BLaER1 (cell line): ENCODE measurements at regions not wholly inside any gene's neighbourhood (a gene's known extent, or its start where the extent isn't known, plus 50 kb on each side); places are given as distances from the start of the nearest gene placed in this dataset.

ENCODE experiments used
- H3K27ac ChIP-seq: shearing (Covaris generic); formaldehyde crosslinking; 2 replicates; pipeline ENCODE4 v1.8.1; 2022
- H3K27me3 ChIP-seq: shearing (Covaris generic); formaldehyde crosslinking; 2 replicates; pipeline ENCODE4 v1.8.1; 2022
- H3K36me3 ChIP-seq: shearing (Covaris generic); formaldehyde crosslinking; 2 replicates; pipeline ENCODE4 v1.8.1; 2022
- H3K4me1 ChIP-seq: shearing (Covaris generic); formaldehyde crosslinking; 2 replicates; pipeline ENCODE4 v1.8.1; 2022
- H3K4me2 ChIP-seq: shearing (Covaris generic); formaldehyde crosslinking; 2 replicates; pipeline ENCODE4 v1.8.1; 2022
- H3K4me3 ChIP-seq: shearing (Covaris generic); formaldehyde crosslinking; 2 replicates; pipeline ENCODE4 v1.8.1; 2022
- H3K9ac ChIP-seq: shearing (Covaris generic); formaldehyde crosslinking; 2 replicates; pipeline ENCODE4 v1.8.1; 2022
- H3K9me3 ChIP-seq: shearing (Covaris generic); formaldehyde crosslinking; 2 replicates; pipeline ENCODE4 v1.8.1; 2022
- H4K20me1 ChIP-seq: shearing (Covaris generic); formaldehyde crosslinking; 2 replicates; pipeline ENCODE4 v1.8.1; 2022
- Cebpa-rat ChIP-seq: shearing (Covaris generic); IDR thresholded peaks from 2 replicates; pipeline ENCODE4 v1.8.1; 2022

DNA sequence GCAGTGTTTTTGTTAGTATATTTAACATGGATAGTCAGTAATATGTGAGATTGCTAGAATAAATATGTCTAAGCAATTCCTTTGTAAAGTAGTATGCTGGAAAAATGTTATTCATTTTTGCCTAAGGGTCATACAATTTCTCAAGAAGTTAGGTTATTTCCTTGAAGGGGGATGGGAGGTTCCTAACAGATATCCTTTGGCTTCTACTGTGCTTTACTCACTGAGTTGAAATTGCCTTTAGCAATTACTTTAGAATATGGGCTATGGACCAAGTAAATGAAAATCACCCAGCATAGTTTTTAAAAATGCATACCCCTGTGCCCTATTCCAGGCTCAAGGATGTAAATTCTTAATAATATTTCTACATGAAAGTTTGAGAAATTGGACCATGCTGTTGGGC is 1386.4 kb upstream of the SLC39A10 start:
- no peak overlapping the region for H3K9ac ChIP-seq
- no peaks in the 10 kb centered on the region for H4K20me1 ChIP-seq
- H3K27ac ChIP-seq = no peak overlapping the region
- no peaks in the 10 kb centered on the region for H3K36me3 ChIP-seq
- no peak for TF ChIP-seq Cebpa-rat
- H3K4me2 ChIP-seq = no peak overlapping the region
- no peak overlapping the region for H3K4me3 ChIP-seq
- H3K9me3 ChIP-seq = no peaks in the 10 kb centered on the region
- no peaks in the 10 kb centered on the region for H3K27me3 ChIP-seq
- H3K4me1 ChIP-seq = no peaks in the 10 kb centered on the region

DNA sequence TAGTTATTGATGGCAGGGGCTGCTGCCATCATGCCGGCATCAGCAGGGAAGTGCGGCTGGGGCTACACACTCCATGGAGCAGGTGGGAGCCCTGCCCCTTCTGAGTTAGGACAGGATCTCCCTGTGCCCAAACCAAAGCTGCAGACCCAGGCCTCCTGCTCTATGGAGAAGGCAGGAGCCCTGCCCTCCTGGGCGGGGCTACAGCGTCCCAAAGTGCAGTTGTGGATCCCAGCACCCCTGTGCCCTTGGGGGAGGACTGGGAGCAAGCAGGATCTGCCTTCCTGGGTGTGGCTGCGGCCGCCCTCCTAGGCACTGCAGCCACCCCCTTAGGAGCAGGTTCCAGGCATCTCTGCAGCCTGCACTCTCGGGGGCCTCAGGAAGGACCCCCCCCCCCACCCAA is 1392.4 kb upstream of the SLC39A10 start:
- H3K9me3 ChIP-seq = no peaks in the 10 kb centered on the region
- H3K36me3 ChIP-seq = no peaks in the 10 kb centered on the region
- no peaks in the 10 kb centered on the region for H3K4me1 ChIP-seq
- H3K27ac ChIP-seq = no peak overlapping the region
- no peak overlapping the region for H3K4me3 ChIP-seq
- H3K4me2 ChIP-seq = no peak overlapping the region
- H4K20me1 ChIP-seq = no peaks in the 10 kb centered on the region
- H3K27me3 ChIP-seq = no peaks in the 10 kb centered on the region
- H3K9ac ChIP-seq = no peak overlapping the region
- no peak for TF ChIP-seq Cebpa-rat

DNA sequence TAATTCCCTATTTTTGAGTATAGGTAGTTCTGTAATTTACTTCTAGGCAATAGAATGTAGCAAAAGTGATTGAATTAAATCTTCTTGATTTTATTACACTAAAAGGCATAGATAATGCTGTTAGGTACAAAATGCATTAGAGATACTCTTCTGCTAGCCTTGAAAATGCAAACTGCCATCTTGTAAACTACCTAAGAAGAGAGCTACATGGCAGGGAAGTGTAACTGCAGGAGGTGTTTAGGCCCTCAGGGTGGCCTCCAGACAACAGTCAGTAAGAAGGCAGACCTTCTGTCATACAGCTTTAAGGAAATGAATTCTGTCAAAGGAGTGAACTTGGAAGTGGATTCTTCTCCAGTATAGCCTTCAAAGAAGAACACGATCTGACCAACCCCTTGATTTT is 1396.8 kb upstream of the SLC39A10 start:
- no peak overlapping the region for H3K4me3 ChIP-seq
- H3K9ac ChIP-seq = no peak overlapping the region
- no peaks in the 10 kb centered on the region for H3K36me3 ChIP-seq
- no peak overlapping the region for H3K4me2 ChIP-seq
- H3K9me3 ChIP-seq = no peaks in the 10 kb centered on the region
- no peaks in the 10 kb centered on the region for H4K20me1 ChIP-seq
- H3K4me1 ChIP-seq = no peaks in the 10 kb centered on the region
- TF ChIP-seq Cebpa-rat = no peak
- no peak overlapping the region for H3K27ac ChIP-seq
- H3K27me3 ChIP-seq = no peaks in the 10 kb centered on the region

DNA sequence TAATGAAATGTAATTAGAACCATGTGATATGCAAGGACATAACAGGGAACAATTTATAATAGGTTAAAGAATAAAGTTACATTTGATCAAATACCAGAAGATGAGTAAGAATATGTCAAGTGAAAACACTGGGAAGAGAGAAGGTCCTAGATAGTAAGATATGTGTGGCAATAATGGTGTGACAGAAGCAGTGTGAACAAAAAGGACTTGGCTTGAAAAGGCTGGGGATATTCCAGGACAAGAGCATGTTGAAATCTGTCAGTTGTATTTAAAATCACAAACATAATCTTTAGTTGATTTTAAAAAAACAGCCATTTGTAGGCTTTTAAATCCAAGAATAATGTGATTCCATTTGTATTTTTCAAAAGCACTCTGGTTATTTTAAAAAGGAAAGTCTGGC is 1399.9 kb upstream of the SLC39A10 start:
- H4K20me1 ChIP-seq = no peaks in the 10 kb centered on the region
- peaks cover 10% of the 10 kb centered on the region for H3K9me3 ChIP-seq
- H3K36me3 ChIP-seq = no peaks in the 10 kb centered on the region
- no peaks in the 10 kb centered on the region for H3K4me1 ChIP-seq
- no peak overlapping the region for H3K9ac ChIP-seq
- no peak overlapping the region for H3K27ac ChIP-seq
- H3K4me3 ChIP-seq = no peak overlapping the region
- H3K4me2 ChIP-seq = no peak overlapping the region
- no peaks in the 10 kb centered on the region for H3K27me3 ChIP-seq
- no peak for TF ChIP-seq Cebpa-rat

DNA sequence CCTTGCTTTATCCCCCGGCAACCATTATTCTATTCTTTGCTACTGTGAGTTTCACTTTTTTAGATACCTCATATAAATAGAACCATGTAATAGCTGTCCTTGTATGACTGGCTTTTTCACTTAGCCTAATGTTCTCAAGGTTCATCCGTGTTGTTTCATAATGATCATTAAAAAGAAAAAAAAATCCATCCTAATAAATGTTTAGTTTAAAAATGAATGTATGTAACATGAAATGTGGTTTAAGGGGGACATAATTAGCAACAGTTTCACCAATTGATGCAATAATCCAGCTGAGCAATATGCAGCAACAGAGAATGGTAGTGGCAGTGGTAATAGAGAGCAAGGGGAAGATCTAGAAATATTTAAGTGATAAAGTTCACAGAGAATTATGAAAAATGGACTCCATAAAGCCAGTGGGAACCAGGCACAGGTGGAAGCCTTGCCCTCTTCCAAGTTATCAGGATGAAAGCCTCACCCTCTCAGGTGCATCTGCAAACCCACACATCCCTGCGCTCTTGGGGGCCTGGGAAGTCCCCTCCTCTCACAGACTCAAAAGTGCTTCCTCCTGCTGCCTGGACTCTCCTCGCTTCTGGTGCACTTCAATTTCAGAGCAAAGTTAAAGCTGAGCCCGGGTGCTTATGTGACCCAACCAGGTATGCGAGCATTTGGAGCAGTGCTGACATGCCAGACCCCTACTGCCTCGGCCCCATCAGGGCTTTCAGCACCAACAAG is 1403.3 kb upstream of the SLC39A10 start:
- peaks cover 10% of the 10 kb centered on the region for H3K9me3 ChIP-seq
- no peak overlapping the region for H3K4me2 ChIP-seq
- H4K20me1 ChIP-seq = no peaks in the 10 kb centered on the region
- H3K9ac ChIP-seq = no peak overlapping the region
- H3K27ac ChIP-seq = no peak overlapping the region
- H3K27me3 ChIP-seq = no peaks in the 10 kb centered on the region
- no peaks in the 10 kb centered on the region for H3K36me3 ChIP-seq
- H3K4me3 ChIP-seq = no peak overlapping the region
- no peaks in the 10 kb centered on the region for H3K4me1 ChIP-seq
- no peak for TF ChIP-seq Cebpa-rat

DNA sequence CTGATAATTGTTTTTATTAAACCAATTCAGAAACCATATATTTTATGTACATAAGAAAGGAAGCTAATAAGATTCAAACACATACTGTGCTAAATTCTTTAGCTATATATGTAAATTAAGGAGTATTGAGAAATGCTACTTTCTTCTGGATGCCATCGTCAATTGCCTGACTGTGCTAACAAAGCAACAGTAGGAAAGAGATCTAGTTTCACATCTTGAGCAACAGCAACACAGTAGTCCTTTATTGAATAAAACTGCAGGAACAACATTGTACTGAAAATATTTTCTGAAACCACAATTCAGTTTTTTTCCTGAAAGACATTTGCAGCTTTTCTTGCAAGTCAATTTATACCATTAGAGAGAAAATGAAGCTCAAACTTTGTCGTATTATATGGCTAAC is 1404.9 kb upstream of the SLC39A10 start:
- H4K20me1 ChIP-seq = no peaks in the 10 kb centered on the region
- H3K4me2 ChIP-seq = no peak overlapping the region

DNA sequence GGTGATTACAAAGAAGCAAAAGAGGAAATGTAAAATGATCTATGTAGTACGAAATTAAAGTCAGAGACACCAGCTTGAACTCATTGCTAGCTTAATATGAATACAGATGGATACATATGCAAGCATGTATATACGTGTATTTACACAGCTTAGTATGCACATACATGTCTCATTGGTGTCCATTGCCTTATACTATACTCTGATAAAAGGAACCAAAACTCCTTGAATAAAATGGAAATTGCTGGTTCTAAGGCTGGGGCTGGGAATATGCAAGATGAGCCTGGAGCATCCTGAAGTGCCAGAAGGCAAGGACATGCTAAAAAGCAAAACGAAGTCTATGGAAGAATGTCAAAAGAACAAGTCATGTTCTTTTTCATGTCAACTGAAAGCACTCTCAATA is 1424.4 kb upstream of the SLC39A10 start:
- Histone ChIP-seq H3K4me2 (no peak overlapping the region), H3K9me3 (no peaks in the 10 kb centered on the region), H3K36me3 (no peaks in the 10 kb centered on the region), H3K4me3 (no peak overlapping the region), H3K27me3 (no peaks in the 10 kb centered on the region), H4K20me1 (no peaks in the 10 kb centered on the region), H3K4me1 (no peaks in the 10 kb centered on the region), H3K9ac (no peak overlapping the region), H3K27ac (no peak overlapping the region)
- no peak for TF ChIP-seq Cebpa-rat

More for the DNA sequence above, 1404.9 kb upstream of the SLC39A10 start:
- Histone ChIP-seq H3K4me1 (no peaks in the 10 kb centered on the region), H3K36me3 (no peaks in the 10 kb centered on the region), H3K9me3 (peaks cover 10% of the 10 kb centered on the region), H3K4me3 (no peak overlapping the region), H3K9ac (no peak overlapping the region), H3K27me3 (no peaks in the 10 kb centered on the region), H3K27ac (no peak overlapping the region)
- no peak for TF ChIP-seq Cebpa-rat

DNA sequence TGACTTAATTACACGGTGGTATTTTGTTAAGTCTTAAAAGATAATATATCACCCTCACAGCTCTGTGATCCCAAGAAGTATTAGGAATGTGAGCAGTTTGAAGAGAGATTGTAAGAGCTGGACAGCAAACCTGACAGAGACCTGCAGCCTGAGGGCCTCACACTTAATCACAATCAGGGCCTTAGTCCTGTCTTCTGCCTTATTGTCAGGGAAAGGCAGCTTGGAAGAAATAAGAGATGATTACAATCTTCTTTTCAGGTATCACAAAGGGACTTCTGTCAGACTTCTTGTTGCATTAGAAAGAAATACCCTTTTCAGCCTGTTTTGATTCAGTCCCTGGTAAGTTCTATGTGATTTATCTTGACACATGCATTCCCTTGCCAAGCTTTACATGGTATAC is 1433.8 kb upstream of the SLC39A10 start:
- H3K36me3 ChIP-seq = no peaks in the 10 kb centered on the region

DNA sequence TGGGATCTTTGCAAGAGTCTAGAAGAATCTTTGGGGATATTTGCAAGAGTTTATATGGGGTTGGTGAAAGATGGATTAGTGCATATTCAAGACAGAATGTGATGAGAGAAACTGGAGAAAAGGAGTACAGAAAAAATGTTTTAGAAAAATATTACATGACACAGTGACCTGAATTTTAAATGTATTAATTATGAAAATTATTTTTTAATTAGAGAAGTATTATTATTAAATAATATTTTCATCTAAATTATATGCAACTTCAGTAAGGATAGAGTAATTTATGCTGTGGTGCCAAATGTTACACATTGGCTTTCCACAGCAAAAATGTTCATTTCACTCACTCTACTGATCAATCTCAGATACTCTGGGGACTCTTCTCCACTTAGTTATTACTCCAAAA is 1442.8 kb upstream of the SLC39A10 start:
- H3K9me3 ChIP-seq = no peaks in the 10 kb centered on the region
- TF ChIP-seq Cebpa-rat = no peak
- H3K36me3 ChIP-seq = no peaks in the 10 kb centered on the region
- no peaks in the 10 kb centered on the region for H3K27me3 ChIP-seq
- H3K27ac ChIP-seq = no peak overlapping the region
- H4K20me1 ChIP-seq = no peaks in the 10 kb centered on the region
- no peaks in the 10 kb centered on the region for H3K4me1 ChIP-seq
- H3K4me3 ChIP-seq = no peak overlapping the region
- H3K9ac ChIP-seq = no peak overlapping the region
- no peak overlapping the region for H3K4me2 ChIP-seq

More for the DNA sequence above, 1433.8 kb upstream of the SLC39A10 start:
- H3K4me1 ChIP-seq = no peaks in the 10 kb centered on the region
- no peak overlapping the region for H3K9ac ChIP-seq
- H3K9me3 ChIP-seq = no peaks in the 10 kb centered on the region
- TF ChIP-seq Cebpa-rat = no peak
- no peaks in the 10 kb centered on the region for H3K27me3 ChIP-seq
- no peak overlapping the region for H3K4me2 ChIP-seq
- H4K20me1 ChIP-seq = no peaks in the 10 kb centered on the region
- H3K4me3 ChIP-seq = no peak overlapping the region
- H3K27ac ChIP-seq = no peak overlapping the region

DNA sequence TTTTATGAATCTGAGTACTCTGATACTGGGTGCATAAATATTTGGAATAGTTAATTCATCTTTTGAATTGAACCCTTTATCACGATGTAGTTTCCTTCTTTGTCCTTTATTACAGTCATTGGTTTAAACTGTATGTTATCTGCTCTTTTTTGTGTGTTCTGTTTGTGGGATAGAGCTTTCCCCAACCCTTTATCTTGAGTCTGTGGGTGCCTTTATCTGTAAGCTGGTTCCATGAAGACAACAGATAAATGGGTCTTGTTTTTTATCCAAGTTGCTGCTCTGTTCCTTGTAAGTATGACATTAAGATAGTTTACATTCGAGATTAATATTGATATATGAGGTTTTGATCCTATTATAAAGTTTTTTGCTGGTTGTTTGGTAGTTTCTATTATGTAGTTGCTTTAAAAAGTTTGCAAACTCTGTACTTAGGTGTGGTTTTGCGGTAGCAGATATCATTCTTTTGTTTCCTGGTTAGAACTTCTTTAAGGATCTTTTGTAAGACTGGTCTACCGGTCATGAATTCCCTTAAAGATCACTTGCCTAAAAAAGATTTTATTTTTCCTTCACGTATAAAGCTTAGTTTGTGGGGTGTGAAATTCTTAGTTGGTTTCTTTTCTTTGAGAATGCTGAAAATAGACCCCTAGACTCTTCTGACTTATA is 1451.3 kb upstream of the SLC39A10 start:
- H3K27ac ChIP-seq = no peak overlapping the region
- no peak overlapping the region for H3K4me3 ChIP-seq
- no peaks in the 10 kb centered on the region for H4K20me1 ChIP-seq
- no peaks in the 10 kb centered on the region for H3K9me3 ChIP-seq
- H3K4me1 ChIP-seq = no peaks in the 10 kb centered on the region
- H3K36me3 ChIP-seq = no peaks in the 10 kb centered on the region
- no peak overlapping the region for H3K4me2 ChIP-seq
- H3K9ac ChIP-seq = no peak overlapping the region
- TF ChIP-seq Cebpa-rat = no peak
- no peaks in the 10 kb centered on the region for H3K27me3 ChIP-seq
